Activated CD4-positive, alpha-beta T cell treated with anti-CD3 and anti-CD28 coated beads, Interleukin-2, Interleukin-6, amounts not matched to agents 100 ng/mL and 50 ng/mL, durations not matched to agents 16 hours and 8 hours (primary cell): ENCODE measurements at regions not wholly inside any gene's neighbourhood (a gene's known extent, or its start where the extent isn't known, plus 50 kb on each side); places are given as distances from the start of the nearest gene placed in this dataset.
A peak's percentile ranks its signal among the peaks of the same experiment; 100 is the strongest.
"Not testable (repeated sequence)": the region's sequence is repeated elsewhere in the genome, so short reads cannot be mapped to it uniquely, and the experiment has no call there.

Experiments
- DNase-seq: peaks from one replicate; pipeline ENCODE4 v3.0.0-alpha.2; 2020

DNA sequence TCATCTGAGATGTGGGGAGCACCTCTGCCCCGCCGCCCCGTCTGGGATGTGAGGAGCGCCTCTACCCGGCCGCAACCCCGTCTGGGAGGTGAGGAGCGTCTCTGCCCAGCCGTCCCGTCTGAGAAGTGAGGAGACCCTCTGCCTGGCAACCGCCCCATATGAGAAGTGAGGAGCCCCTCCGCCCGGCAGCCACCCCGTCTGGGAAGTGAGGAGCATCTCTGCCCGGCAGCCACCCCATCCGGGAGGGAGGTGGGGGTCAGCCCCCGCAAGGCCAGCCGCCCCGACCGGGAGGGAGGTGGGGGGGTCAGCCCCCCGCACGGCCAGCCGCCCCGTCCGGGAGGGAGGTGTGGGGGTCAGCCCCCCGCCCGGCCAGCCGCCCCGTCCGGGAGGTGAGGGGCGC, 89.9 kb downstream of the PHLDA1 start:
- not testable (repeated sequence) for DNase-seq

- peak; percentile 52 for DNase-seq
Measured at GRCh38 chr12:75939016-75939642, 92.4 kb downstream of the PHLDA1 start.

DNA sequence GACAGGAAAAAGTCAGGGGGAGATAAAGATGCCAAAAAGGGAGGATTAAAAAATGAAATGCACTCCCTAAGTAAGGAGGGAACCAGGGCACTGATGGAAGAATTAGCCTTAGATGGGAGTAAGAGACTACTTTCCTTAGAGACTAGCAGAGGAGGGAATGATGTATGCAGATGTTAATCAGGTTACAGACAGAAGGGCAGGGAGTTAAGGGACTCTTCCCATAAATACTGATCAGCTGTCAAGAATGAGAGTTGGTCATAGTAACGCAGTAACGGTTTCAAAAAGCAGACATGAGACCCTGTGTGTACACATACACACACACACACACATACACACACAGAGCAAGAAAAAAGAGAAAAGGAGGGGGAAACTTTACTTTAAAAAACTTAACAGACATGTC, 93.4 kb downstream of the PHLDA1 start:
- DNase-seq = no peak

DNA sequence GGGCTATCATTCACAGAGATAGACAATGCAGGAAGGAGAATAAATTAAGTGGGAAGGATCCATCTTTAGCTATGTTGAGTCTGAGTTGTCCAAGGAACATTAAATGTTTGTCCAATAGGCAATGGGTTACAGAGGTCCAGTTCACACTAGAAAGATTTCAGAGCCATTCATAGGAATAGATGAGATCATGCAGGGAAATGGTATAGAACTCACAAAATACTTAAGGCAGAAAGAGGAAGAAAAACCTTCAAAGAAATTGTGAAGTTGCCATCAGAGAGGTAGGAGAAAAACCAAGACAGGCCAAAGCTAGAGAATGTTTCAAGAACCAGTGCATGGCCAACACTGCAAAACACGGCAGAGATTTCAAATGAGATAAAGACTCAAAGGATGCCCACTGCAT, 94.1 kb downstream of the PHLDA1 start:
- DNase-seq = no peak

GRCh38 chr12:75936515-75937440, 94.8 kb downstream of the PHLDA1 start:
- no peak for DNase-seq

DNA sequence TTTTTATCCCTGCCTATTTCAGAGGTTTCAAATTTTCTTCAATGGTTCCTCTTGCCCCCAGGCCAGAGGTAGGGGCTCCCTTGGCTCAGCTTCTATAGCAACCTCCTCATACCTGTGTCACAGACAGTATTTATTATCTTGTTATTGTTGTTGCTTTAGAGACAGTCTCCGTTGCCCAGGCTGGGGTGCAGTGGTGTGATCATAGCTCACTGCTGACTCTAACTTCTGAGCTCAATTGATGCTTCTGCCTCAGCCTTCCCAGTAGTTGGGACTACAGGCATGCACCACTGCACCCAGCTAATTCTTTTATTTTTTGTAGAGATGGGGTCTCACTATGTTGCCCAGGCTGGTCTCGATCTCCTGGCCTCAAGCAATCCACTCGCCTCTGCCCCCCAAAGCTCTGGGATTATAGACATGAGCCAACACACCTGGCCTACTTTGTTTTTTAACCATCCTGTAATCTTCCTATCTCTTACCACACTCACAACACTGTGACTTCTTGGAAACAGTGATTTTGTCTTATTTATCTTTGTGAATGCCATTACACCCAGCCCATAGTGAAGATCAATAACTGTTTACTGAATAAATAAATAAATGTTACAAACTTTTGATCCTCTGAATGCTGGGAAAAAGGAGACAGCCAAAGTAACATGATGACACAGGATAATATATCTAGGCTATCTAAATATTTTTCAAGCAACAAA, 95.9 kb downstream of the PHLDA1 start:
- no peak for DNase-seq

DNA sequence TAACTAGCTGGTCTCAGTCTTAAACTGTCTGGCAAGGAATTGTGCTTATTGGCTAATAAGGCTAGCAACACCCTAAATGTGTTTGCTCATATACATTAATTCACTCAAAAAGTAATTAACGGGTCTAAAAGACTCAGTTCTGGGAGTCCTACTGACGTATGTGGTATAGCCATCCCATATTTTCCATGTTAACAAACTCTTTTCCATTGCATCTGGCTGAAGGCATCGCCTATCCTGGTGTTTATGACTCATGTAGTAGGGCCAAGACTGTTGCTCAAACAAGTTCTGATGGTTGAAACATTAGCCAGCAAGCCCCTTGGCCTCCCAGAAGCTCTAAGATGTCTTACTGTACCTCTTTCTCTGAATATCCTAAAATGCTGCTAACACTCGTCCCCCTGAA, 98.5 kb downstream of the PHLDA1 start:
- DNase-seq = no peak

DNA sequence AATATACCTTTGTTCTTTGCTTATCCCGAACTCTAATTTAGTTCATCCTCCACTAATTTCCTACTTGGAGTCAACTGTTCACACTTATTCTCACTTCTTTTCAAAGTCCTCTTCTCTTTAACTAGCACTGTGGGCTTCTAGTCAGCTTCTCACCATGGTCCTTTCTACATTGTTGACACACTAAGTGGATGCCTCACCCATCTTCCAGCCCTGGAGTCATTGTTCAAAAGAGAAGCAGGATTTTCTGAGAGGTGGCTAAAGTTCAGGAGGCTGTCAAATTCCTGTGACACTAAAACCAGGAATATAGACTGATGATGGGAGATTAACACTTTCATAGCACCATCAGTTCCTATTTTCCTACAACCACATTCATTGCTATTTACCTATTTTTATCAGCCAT, 99.3 kb downstream of the PHLDA1 start:
- no peak for DNase-seq

- no peak for DNase-seq
Measured at GRCh38 chr12:75923964-75924666, 107.5 kb downstream of the PHLDA1 start.

- DNase-seq = no peak
Measured at GRCh38 chr12:75922944-75923642, 108.5 kb downstream of the PHLDA1 start.

DNA sequence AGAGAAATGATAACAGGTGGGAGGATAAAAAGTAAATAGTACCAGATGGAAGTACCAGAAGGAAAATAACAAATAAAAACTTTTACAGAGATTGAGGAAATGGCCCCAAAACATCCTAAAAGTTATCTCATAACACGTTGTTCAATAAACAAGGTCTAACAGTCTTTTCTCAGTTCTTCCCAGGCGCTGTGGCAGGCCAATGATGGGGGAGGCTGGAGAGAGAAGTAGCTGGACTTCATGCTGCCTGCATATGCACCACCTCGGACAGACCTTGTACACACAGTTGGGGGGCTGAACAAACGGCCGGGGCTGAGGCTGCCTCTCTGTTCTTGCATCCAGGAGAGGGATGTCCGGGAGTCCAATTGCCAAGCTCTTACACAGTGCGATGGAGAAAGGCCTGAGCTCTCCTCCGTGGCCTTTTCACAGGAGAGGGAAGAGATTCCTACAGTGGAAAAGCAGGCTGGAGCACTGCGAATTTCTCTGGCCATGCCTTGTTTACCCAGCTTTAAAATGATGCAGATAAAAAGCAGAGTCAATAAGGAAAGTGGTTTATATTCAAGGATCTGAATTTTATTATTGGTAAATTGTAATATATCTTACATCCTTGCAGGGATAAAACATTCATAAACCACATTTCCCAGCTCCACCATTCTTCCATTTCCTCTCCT, 109.8 kb downstream of the PHLDA1 start:
- DNase-seq = no peak

DNA sequence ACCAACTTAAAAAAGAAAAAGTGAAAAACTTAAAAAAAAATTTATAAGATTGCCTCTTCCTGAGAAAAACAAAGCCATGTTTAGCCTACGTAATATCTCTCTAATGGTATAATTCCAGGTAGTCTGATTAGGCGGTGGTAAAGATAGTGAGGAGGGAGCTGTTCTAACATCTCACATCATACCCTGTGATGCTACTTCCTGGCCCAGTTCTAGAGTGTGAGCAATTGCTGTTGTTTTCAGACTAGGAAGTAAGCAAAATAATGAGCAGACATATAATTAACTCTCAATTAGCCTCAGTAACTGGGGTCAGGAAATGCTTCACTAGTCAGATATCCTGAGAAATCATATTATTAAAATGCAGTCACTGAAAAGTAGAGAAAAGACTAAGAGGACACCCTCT, 113.9 kb downstream of the PHLDA1 start:
- DNase-seq = no peak

DNA sequence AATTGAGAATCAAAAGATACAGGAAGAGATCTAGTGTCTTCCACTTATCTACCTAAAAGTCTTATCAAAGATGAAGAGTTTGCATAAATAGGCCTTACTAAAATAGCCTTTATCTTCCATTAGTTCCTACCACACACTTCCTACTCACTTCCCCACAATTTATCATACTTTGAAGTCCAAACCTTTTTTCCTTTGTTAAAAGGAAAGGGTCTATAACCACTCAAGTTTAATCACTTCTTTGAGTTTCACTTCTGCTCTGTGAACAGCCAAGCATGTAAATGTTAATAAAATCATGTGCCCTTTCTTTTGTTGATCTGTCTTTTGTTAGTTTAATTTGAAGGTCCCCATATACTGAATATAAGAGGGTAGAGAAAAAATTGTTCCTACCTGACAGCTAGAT, 114.5 kb downstream of the PHLDA1 start:
- DNase-seq = no peak

DNA sequence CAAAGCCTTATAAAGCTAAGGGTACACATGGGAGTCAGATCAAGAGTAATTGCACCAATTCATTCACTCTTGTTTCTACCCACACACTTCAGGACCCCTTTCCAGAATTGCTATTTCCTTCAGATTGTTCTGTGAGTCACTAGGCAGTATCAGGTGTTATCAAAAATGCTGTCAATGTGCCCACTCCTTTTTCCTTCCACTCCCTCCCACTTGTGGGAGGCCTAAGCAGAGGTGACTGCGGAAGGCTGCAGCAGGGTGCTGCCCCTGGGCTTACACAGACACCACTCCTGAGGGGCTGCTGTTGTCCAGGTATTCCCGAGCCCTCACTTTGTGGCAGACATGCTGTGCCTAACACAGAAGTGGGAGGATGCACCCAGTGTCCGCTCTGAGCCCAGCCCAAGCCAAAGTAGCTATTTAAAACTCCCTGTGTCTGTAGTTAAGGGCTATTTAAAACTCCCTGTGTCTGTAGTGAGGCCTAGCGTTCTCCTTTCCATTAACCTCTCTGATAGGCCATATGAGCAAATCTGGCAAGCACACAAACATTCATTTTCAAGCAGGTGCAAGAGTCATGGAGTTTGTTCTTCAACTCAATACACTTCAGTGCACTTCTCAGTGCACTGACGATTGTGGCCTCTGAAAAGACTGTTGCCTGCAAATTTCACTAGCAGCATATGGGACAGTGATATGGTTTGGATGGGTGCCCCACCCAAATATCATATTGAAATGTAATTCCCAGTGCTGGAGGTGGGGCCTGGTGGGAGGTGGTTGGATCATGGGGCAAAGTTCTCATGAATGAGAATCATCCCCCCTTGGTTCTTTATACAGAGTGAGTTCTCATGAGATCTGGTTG, 117.8 kb downstream of the PHLDA1 start:
- DNase-seq = peak; percentile 27

- no peak for DNase-seq
Measured at GRCh38 chr12:75909714-75910656, 121.6 kb downstream of the PHLDA1 start.

GRCh38 chr12:75908961-75909605, 122.5 kb downstream of the PHLDA1 start:
- no peak for DNase-seq

DNA sequence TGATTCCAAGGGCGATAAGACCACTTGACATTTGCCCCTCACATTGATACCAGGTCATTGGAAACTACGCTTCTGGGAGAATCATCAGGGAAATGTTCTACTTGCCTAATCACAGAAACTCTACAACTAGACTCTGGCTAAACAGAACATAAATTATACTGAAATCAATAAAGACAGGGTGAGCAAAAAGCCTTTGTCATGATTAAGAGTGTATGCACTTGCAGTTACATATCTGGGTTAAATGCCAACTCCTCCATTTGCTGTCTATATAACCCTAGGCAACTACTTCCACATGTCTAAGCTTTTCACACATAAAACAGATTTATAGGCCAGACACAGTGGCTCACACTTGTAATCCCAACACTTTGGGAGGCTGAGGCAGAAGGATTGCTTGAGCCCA, 125.7 kb downstream of the PHLDA1 start:
- no peak for DNase-seq

DNA sequence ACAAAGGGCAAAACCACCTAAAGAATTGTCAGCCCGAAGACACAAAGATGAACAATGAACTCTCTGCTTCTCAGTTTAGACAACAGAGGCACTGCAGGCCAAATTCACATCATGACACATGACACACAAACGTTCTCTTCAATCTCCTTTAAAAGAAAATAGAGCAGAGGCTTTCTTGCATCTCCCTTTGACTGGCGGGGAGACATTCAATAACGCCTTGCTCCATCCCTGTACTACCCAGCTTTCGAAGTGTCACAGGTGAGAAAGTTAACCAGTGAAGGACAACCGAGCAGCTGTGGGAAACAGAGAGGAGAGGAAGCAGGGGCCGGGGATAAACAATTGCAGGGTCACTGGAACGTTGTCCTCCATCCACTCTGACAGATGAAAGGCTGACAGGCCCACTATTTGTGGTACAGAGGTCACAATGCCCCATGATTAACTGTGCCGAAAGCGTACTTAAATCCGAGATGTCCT, 130.8 kb downstream of the PHLDA1 start:
- DNase-seq = no peak

DNA sequence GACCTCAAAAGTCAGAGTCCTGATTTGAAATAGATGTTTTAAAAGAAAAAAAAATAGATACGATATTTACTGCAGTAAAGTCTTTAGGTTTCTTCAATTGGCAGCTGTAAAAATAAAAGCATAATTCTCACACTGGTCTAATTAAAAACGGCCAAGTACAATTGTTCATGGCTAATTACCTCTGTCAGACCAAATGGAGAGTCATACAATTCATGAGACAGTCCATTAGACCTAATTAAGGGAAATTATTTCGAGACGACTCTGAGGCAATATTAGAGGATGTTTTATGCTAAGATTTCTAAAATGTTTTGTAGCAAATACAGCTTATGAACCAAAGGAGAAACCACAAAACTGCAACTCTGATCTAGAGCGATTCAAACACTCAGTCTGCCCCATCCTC, 131.3 kb downstream of the PHLDA1 start:
- DNase-seq = no peak
